A673 (cell line): ENCODE measurements at regions not wholly inside any gene's neighbourhood (a gene's known extent, or its start where the extent isn't known, plus 50 kb on each side); places are given as distances from the start of the nearest gene placed in this dataset.

Source experiments
- BruUV-seq: library from RNA; stranded (reverse); fragments of 400-500 nt; replicated peaks from 2 replicates; lab custom pipeline; 2021; lab: Mats Ljungman, UMichigan
- CTCF ChIA-PET: fragments of 300-600 bp; sonication (Branson Sonifier 250); formaldehyde crosslinking; loops from one replicate; lab custom pipeline; 2022; ENCODE audit warnings: antibody characterized with exemption; lab: Charles Lee
- POLR2A ChIA-PET: fragments of 300-600 bp; sonication (Branson Sonifier 250); formaldehyde crosslinking; loops from one replicate; lab custom pipeline; 2022; ENCODE audit warnings: antibody characterized with exemption; ENCODE audit not compliant: low non-redundant PET; lab: Charles Lee
- DNase-seq: peaks from one replicate; pipeline ENCODE4 v3.0.0-alpha.2; 2015; ENCODE audit warnings: low spot score
- H3K27ac ChIP-seq: fragments of 200-600 bp; sonication (generic); 2 replicates; pipeline ENCODE4 v1.5.1; 2016; ENCODE audit warnings: mixed run types, low read depth, mild to moderate bottlenecking, mixed read lengths, antibody characterized with exemption, low read length; ENCODE audit not compliant: poor library complexity, severe bottlenecking
- H3K27me3 ChIP-seq: fragments of 200-600 bp; sonication (generic); replicated peaks from 2 replicates; pipeline ENCODE4 v1.6.1; 2017; ENCODE audit warnings: mixed run types, low read depth, mild to moderate bottlenecking, mixed read lengths, antibody characterized with exemption, low read length; ENCODE audit not compliant: insufficient read depth, poor library complexity
- H3K36me3 ChIP-seq: fragments of 200-600 bp; sonication (generic); 2 replicates; pipeline ENCODE4 v1.6.1; 2016; ENCODE audit warnings: mixed run types, mild to moderate bottlenecking, mixed read lengths, antibody characterized with exemption, low read length; ENCODE audit not compliant: insufficient read depth, poor library complexity, severe bottlenecking
- H3K4me1 ChIP-seq: fragments of 200-600 bp; sonication (generic); 2 replicates; pipeline ENCODE4 v1.6.1; 2017; ENCODE audit warnings: mixed run types, mild to moderate bottlenecking, mixed read lengths, antibody characterized with exemption, low read length; ENCODE audit not compliant: insufficient read depth, poor library complexity, severe bottlenecking
- H3K4me3 ChIP-seq: fragments of 200-600 bp; sonication (generic); 2 replicates; pipeline ENCODE4 v1.5.1; 2016; ENCODE audit warnings: low read depth, mixed run types, mild to moderate bottlenecking, mixed read lengths, low read length; ENCODE audit not compliant: poor library complexity, severe bottlenecking
- H3K9me3 ChIP-seq: fragments of 200-600 bp; sonication (generic); 2 replicates; pipeline ENCODE4 v1.6.1; 2016; ENCODE audit warnings: mixed run types, low read depth, mild to moderate bottlenecking, mixed read lengths, antibody characterized with exemption, low read length; ENCODE audit not compliant: poor library complexity, severe bottlenecking
- CTCF ChIP-seq: fragments of 300-800, 200-600 bp; sonication (generic); conservative IDR thresholded peaks from 2 replicates; pipeline ENCODE4 v1.5.1; 2017; ENCODE audit warnings: low read depth, mild to moderate bottlenecking, antibody characterized with exemption, low read length, moderate library complexity, mixed read lengths
- EZH2 ChIP-seq: fragments of 200-600 bp; sonication (generic); IDR thresholded peaks from 2 replicates; pipeline ENCODE4 v1.6.1; 2017; ENCODE audit warnings: borderline replicate concordance, low read depth, mild to moderate bottlenecking, mixed read lengths, antibody characterized with exemption, low read length; ENCODE audit not compliant: poor library complexity, severe bottlenecking
- intact Hi-C: fragments of 100-400 bp; cut with micrococcal nuclease; formaldehyde crosslinking; loops from one replicate; pipeline ENCODE4 v1.10.0; 2022; ENCODE audit not compliant: unreplicated experiment

DNA sequence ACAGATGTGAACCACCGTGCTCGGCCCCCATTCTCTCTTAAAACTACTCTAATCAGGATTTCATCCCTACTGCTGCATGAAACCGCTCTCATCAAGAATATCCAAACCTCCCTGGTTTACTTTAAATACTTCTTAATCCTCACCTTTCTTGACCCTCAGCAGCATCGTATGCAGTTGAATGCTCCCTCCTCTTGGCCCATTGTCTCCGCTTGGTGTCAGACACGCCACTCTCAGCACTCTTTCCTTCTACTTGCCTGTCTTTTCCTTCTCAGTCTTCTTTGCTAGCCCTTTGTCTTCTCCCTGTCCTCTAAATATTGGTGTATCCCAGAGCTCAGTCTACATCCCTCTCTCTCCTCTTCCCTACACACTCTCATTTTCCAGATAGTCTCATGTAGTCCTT lies 314.9 kb downstream of the MRPL39 start:
- Histone ChIP-seq H3K4me3 (no peak overlapping the region), H3K27ac (no peak overlapping the region), H3K27me3 (no peaks in the 10 kb centered on the region), H3K36me3 (no peaks in the 10 kb centered on the region), H3K4me1 (no peaks in the 10 kb centered on the region), H3K9me3 (no peaks in the 10 kb centered on the region)
- TF ChIP-seq CTCF, result no peak
- TF ChIP-seq EZH2, result no peak
- ChIA-PET POLR2A (no interaction called here), CTCF (no interaction called here)
- DNase-seq, result no peak
- BruUV-seq, result no TSS peak
- intact Hi-C loops, result no loop called here

DNA sequence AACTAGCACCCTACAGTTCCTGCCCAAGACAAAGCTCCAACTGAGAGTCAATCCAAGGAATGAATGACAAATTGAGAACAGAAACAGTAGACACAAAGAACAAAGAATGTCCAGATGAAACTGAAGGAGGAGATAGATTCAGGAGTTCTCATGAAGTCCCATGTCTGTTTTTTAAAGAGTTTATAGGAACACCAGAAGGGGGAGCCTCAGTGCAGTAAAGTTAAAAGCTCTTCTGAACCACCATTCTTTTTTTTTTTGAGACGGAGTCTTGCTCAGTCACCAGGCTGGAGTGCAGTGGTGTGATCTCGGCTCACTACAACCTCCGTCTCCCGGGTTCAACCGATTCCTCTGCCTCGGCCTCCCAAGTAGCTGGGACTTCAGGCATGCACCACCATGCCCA lies 323.6 kb downstream of the MRPL39 start:
- Histone ChIP-seq H3K36me3 (no peaks in the 10 kb centered on the region), H3K9me3 (no peaks in the 10 kb centered on the region), H3K4me3 (no peak overlapping the region), H3K4me1 (no peaks in the 10 kb centered on the region), H3K27me3 (no peaks in the 10 kb centered on the region), H3K27ac (no peak overlapping the region)
- intact Hi-C loops, result loop anchor here (1.0 kb wide), 1 partner anchor 103 kb away; no protein-coding TSS in a partner anchor
- ChIA-PET CTCF (interaction anchor here (0.5 to 0.6 kb wide), 2 partner anchors 34 to 102 kb away, joined by 3 read pairs; no protein-coding TSS in a partner anchor), POLR2A (no interaction called here)
- DNase-seq, result peak; percentile 51
- no peak for TF ChIP-seq EZH2
- TF ChIP-seq CTCF, result peak; percentile 50
- BruUV-seq, result no TSS peak

DNA sequence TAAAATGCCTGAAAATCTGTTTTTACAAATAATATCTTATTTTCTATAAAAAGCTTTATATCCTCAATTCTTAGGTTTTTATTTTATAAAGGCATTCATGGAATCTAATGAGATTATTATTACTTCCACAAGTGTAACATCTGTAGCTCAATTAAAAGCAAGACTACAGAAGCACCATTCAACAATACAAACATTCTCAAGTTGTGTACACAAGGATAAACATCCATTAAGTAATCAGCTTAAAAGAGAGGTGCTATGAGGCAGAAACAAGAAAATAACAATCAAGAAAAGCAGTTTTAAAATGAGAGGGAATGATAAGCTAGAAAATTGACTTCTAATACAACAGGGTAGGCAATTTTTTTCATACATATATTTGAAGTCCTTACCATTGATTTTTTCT lies 326.1 kb downstream of the MRPL39 start:
- Histone ChIP-seq H3K27ac (no peak overlapping the region), H3K4me1 (no peaks in the 10 kb centered on the region), H3K36me3 (no peaks in the 10 kb centered on the region), H3K9me3 (no peaks in the 10 kb centered on the region), H3K4me3 (no peak overlapping the region), H3K27me3 (no peaks in the 10 kb centered on the region)
- no peak for TF ChIP-seq EZH2
- TF ChIP-seq CTCF, result no peak
- BruUV-seq, result no TSS peak
- POLR2A ChIA-PET, result no interaction called here
- no peak for DNase-seq
- intact Hi-C loops, result no loop called here
- CTCF ChIA-PET, result no interaction called here
